Fibroblast of the aortic adventitia (primary cell): ENCODE measurements at regions not wholly inside any gene's neighbourhood (a gene's known extent, or its start where the extent isn't known, plus 50 kb on each side); places are given as distances from the start of the nearest gene placed in this dataset.

Experiments used
- DNase-seq: peaks from one replicate; pipeline ENCODE4 v3.0.0-alpha.2; 2010; ENCODE audit warnings: low read depth
- H3K4me3 ChIP-seq: 2 replicates; pipeline ENCODE4 v1.5.1; 2011; ENCODE audit warnings: low read depth, mild to moderate bottlenecking, control low read depth, low read length, moderate library complexity
- CTCF ChIP-seq: IDR thresholded peaks from 2 replicates; pipeline ENCODE4 v1.5.1; 2011; ENCODE audit warnings: mild to moderate bottlenecking, low read length, control low read depth, inconsistent platforms; ENCODE audit not compliant: insufficient read depth

GRCh38 chr3:28637742-28638141, 289.1 kb upstream of the AZI2 start:
- H3K4me3 ChIP-seq, result no peak overlapping the region
- DNase-seq, result no peak
- TF ChIP-seq CTCF, result no peak

- DNase-seq, result no peak
- no peak for TF ChIP-seq CTCF
Measured at GRCh38 chr3:28645149-28645548, 296.5 kb upstream of the AZI2 start.

GRCh38 chr3:28646435-28646834, 297.8 kb upstream of the AZI2 start:
- H3K4me3 ChIP-seq, result no peak overlapping the region
- DNase-seq, result no peak
- TF ChIP-seq CTCF, result no peak

More at GRCh38 chr3:28645149-28645548, 296.5 kb upstream of the AZI2 start:
- H3K4me3 ChIP-seq, result no peak overlapping the region

- no peak for TF ChIP-seq CTCF
Measured at GRCh38 chr3:28649266-28649665, 300.6 kb upstream of the AZI2 start.

GRCh38 chr3:28651159-28651558, 302.5 kb upstream of the AZI2 start:
- DNase-seq, result no peak
- no peak overlapping the region for H3K4me3 ChIP-seq
- no peak for TF ChIP-seq CTCF

More at GRCh38 chr3:28649266-28649665, 300.6 kb upstream of the AZI2 start:
- no peak overlapping the region for H3K4me3 ChIP-seq
- DNase-seq, result no peak

- no peak overlapping the region for H3K4me3 ChIP-seq
- DNase-seq, result no peak
- no peak for TF ChIP-seq CTCF
Measured at GRCh38 chr3:28664123-28664522, 315.5 kb upstream of the AZI2 start.
